ENCODE measurements at regions not wholly inside any gene's neighbourhood (a gene's known extent, or its start where the extent isn't known, plus 50 kb on each side); places are given as distances from the start of the nearest gene placed in this dataset.

- H3K27ac Mint-ChIP-seq: no peak overlapping the region
- no peak for TF ChIP-seq CTCF (IDR thresholded peaks at IDR 0.05)
- H3K27me3 Mint-ChIP-seq (ENCODE audit: low read depth in 3 of 3): peaks cover 0 to 1% (median 0%) of the 10 kb centered on the region in 3 donors
- no peak overlapping the region for H2AFZ ChIP-seq (ENCODE audit: insufficient read depth, low read depth, low read length, poor library complexity, severe bottlenecking)
- H3K4me3 ChIP-seq (replicated peaks in 1 of 3; ENCODE audit: low read depth in 2 of 3, low read length in 3 of 3): no peak overlapping the region
- no peaks in the 10 kb centered on the region for H3K27me3 ChIP-seq (ENCODE audit: control insufficient read depth in 2 of 2, insufficient read depth in 2 of 2, low read length in 2 of 2)
- peaks cover 0 to 11% (median 2%) of the 10 kb centered on the region in 7 donors for H3K9me3 Mint-ChIP-seq
- no peak overlapping the region for H3K4me3 Mint-ChIP-seq
- no peaks in the 10 kb centered on the region for H3K36me3 ChIP-seq (replicated peaks in 1 of 2; ENCODE audit: control insufficient read depth in 1 of 2, insufficient read depth in 2 of 2, low read length in 2 of 2)
- no peaks in the 10 kb centered on the region for H3K79me2 ChIP-seq (ENCODE audit: insufficient read depth, low read length)
- no peak overlapping the region for H3K9ac ChIP-seq (ENCODE audit: insufficient read depth, low read length, poor library complexity, severe bottlenecking)
- peaks cover 5 to 7% of the 10 kb centered on the region in 2 donors for H3K9me3 ChIP-seq (replicated peaks in 1 of 2; ENCODE audit: control insufficient read depth in 1 of 2, insufficient read depth in 1 of 2, low read length in 2 of 2)
- intact Hi-C loops (cut with micrococcal nuclease): no loop called here
- H4K20me1 ChIP-seq (ENCODE audit: insufficient read depth, low read length): no peaks in the 10 kb centered on the region
- no peaks in the 10 kb centered on the region for H3K36me3 Mint-ChIP-seq
- H3K27ac ChIP-seq (ENCODE audit: low read depth in 1 of 2, low read length in 2 of 2): no peak overlapping the region
- no CpG with 5 or more reads among the region's 4 CpGs for WGBS (ENCODE audit: insufficient coverage)
- no peaks in the 10 kb centered on the region for H3K4me1 Mint-ChIP-seq
- no peak for DNase-seq
- H3K4me1 ChIP-seq (ENCODE audit: control insufficient read depth in 1 of 2, insufficient read depth in 2 of 2, low read length in 2 of 2): no peaks in the 10 kb centered on the region
- no peak overlapping the region for H3K4me2 ChIP-seq (replicated peaks; ENCODE audit: extremely low read depth, low read length, poor library complexity, severe bottlenecking)
Measured at GRCh38 chr4:177640864-177641263, 198.6 kb upstream of the AGA start.

DNA sequence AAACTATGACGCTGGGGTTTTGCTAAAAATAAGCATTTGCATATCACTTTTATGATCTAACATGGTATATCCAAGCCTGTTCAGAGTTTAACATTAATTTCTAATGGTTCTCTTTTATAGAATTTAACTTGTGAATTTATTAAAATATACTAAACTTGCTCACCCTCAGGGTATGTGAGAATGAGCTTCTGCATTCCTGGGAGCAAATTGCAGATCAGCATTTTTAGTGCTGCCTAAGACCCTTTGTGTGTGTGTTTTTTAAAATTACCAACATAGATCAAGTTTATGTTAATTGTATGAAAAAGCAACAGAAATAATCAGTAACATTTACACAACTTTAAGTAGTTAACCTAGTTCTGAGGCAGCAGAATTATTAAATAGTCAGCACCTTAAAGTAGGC is 218.0 kb upstream of the AGA start:
- no peak overlapping the region for H3K9ac ChIP-seq (ENCODE audit: insufficient read depth, low read length, poor library complexity, severe bottlenecking)
- H3K27me3 ChIP-seq (ENCODE audit: control insufficient read depth in 2 of 2, insufficient read depth in 2 of 2, low read length in 2 of 2): no peaks in the 10 kb centered on the region
- peaks cover 0 to 8% of the 10 kb centered on the region in 2 donors for H3K9me3 ChIP-seq (replicated peaks in 1 of 2; ENCODE audit: control insufficient read depth in 1 of 2, insufficient read depth in 1 of 2, low read length in 2 of 2)
- no peak overlapping the region for H3K27ac ChIP-seq (ENCODE audit: low read depth in 1 of 2, low read length in 2 of 2)
- H3K4me1 ChIP-seq (ENCODE audit: control insufficient read depth in 1 of 2, insufficient read depth in 2 of 2, low read length in 2 of 2): no peaks in the 10 kb centered on the region
- TF ChIP-seq CTCF (IDR thresholded peaks at IDR 0.05): no peak
- H4K20me1 ChIP-seq (ENCODE audit: insufficient read depth, low read length): no peaks in the 10 kb centered on the region
- H3K27ac Mint-ChIP-seq: no peak overlapping the region
- H3K9me3 Mint-ChIP-seq: peaks cover 3 to 19% (median 9%) of the 10 kb centered on the region in 7 donors
- no peak overlapping the region for H2AFZ ChIP-seq (ENCODE audit: insufficient read depth, low read depth, low read length, poor library complexity, severe bottlenecking)
- H3K27me3 Mint-ChIP-seq (ENCODE audit: low read depth in 3 of 3): no peaks in the 10 kb centered on the region
- intact Hi-C loops (cut with micrococcal nuclease): no loop called here
- H3K4me1 Mint-ChIP-seq: no peaks in the 10 kb centered on the region
- no peak for DNase-seq
- no peak overlapping the region for H3K4me3 Mint-ChIP-seq
- no peaks in the 10 kb centered on the region for H3K36me3 Mint-ChIP-seq
- no CpG with 5 or more reads among the region's 1 CpG for WGBS (ENCODE audit: insufficient coverage)
- H3K4me2 ChIP-seq (replicated peaks; ENCODE audit: extremely low read depth, low read length, poor library complexity, severe bottlenecking): no peak overlapping the region
- no peak overlapping the region for H3K4me3 ChIP-seq (replicated peaks in 1 of 3; ENCODE audit: low read depth in 2 of 3, low read length in 3 of 3)
- H3K36me3 ChIP-seq (replicated peaks in 1 of 2; ENCODE audit: control insufficient read depth in 1 of 2, insufficient read depth in 2 of 2, low read length in 2 of 2): no peaks in the 10 kb centered on the region
- H3K79me2 ChIP-seq (ENCODE audit: insufficient read depth, low read length): no peaks in the 10 kb centered on the region

Measured in CD14-positive monocyte (primary cell).